Osteocyte (in vitro differentiated cells): ENCODE measurements at regions not wholly inside any gene's neighbourhood (a gene's known extent, or its start where the extent isn't known, plus 50 kb on each side); places are given as distances from the start of the nearest gene placed in this dataset.

Source experiments
- DNase-seq: peaks from one replicate; pipeline ENCODE4 v3.0.0; 2021; ENCODE audit warnings: mixed read lengths; ENCODE audit not compliant: unreplicated experiment; ENCODE audit errors: extremely low spot score
- H3K27ac Mint-ChIP-seq: one replicate; pipeline ENCODE4 v1.8.0; 2021; ENCODE audit warnings: mild to moderate bottlenecking, mixed read lengths; ENCODE audit not compliant: unreplicated experiment
- H3K27me3 Mint-ChIP-seq: one replicate; pipeline ENCODE4 v1.8.0; 2021; ENCODE audit warnings: mixed read lengths; ENCODE audit not compliant: unreplicated experiment
- H3K36me3 Mint-ChIP-seq: one replicate; pipeline ENCODE4 v1.8.0; 2021; ENCODE audit warnings: mixed read lengths; ENCODE audit not compliant: unreplicated experiment
- H3K4me1 Mint-ChIP-seq: one replicate; pipeline ENCODE4 v1.8.0; 2021; ENCODE audit warnings: mixed read lengths; ENCODE audit not compliant: unreplicated experiment
- H3K4me3 Mint-ChIP-seq: one replicate; pipeline ENCODE4 v1.8.0; 2021; ENCODE audit warnings: mild to moderate bottlenecking, moderate library complexity, mixed read lengths; ENCODE audit not compliant: unreplicated experiment
- H3K9me3 Mint-ChIP-seq: one replicate; pipeline ENCODE4 v1.8.0; 2021; ENCODE audit warnings: mixed read lengths; ENCODE audit not compliant: unreplicated experiment
- TF ChIP-seq, protein P1 (sequence below): fragments of 200-600 bp; sonication (generic); IDR thresholded peaks from 2 replicates; pipeline ENCODE4 v1.5.0; 2021; ENCODE audit warnings: antibody characterized with exemption, mild to moderate bottlenecking, moderate library complexity

DNA sequence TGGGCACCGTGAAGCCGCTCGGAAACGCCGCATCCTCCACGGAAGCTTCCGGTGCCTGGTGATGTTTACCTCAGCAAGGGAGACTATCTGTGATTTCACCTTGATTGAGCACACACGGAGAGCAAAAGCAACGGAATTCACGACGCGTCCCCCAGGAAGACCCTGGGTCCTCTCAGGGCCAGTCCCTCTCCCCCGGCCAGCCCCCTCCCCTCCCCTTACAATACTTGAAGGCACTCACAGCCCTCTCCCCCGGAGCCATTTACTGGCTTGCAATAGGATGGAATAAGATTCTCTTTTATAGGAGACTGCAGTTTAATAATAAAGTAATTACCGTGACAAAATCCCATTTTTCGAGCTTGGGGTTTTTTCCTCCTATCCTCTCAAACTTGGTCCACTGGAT, 104.7 kb downstream of the ENGASE start:
- TF ChIP-seq, protein P1, sequence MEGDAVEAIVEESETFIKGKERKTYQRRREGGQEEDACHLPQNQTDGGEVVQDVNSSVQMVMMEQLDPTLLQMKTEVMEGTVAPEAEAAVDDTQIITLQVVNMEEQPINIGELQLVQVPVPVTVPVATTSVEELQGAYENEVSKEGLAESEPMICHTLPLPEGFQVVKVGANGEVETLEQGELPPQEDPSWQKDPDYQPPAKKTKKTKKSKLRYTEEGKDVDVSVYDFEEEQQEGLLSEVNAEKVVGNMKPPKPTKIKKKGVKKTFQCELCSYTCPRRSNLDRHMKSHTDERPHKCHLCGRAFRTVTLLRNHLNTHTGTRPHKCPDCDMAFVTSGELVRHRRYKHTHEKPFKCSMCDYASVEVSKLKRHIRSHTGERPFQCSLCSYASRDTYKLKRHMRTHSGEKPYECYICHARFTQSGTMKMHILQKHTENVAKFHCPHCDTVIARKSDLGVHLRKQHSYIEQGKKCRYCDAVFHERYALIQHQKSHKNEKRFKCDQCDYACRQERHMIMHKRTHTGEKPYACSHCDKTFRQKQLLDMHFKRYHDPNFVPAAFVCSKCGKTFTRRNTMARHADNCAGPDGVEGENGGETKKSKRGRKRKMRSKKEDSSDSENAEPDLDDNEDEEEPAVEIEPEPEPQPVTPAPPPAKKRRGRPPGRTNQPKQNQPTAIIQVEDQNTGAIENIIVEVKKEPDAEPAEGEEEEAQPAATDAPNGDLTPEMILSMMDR, result no peak
- Mint-ChIP-seq H3K4me3 (no peak overlapping the region), H3K27me3 (peaks cover 43% of the 10 kb centered on the region), H3K4me1 (peaks cover 6% of the 10 kb centered on the region), H3K9me3 (no peaks in the 10 kb centered on the region), H3K36me3 (no peaks in the 10 kb centered on the region), H3K27ac (no peak overlapping the region)
- no peak for DNase-seq

DNA sequence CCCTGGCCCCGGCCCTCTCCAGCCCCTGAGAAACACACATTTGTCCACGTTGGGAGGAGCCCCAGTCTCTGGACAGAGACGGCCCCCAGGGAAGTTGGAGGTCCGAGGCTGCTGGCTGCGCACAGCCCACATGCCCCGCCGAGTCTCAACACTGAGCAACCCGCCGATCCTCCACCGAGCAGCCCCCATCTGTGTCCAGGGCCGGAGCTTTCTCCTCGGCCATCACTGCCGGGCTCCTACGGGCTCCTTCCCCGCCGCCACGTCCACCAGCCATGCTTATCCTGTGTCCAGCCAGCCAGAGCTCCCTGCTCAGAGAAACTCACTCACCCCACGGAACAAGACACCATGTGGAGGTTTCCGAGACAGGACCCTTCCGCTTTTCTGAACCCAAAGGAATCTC, 103.3 kb downstream of the ENGASE start:
- TF ChIP-seq, protein P1, result no peak
- no peak overlapping the region for H3K27ac Mint-ChIP-seq
- peaks cover 36% of the 10 kb centered on the region for H3K27me3 Mint-ChIP-seq
- no peak overlapping the region for H3K4me3 Mint-ChIP-seq
- peaks cover 2% of the 10 kb centered on the region for H3K4me1 Mint-ChIP-seq
- H3K36me3 Mint-ChIP-seq, result no peaks in the 10 kb centered on the region
- no peaks in the 10 kb centered on the region for H3K9me3 Mint-ChIP-seq
- DNase-seq, result no peak

- no peaks in the 10 kb centered on the region for H3K36me3 Mint-ChIP-seq
- peaks cover 37% of the 10 kb centered on the region for H3K27me3 Mint-ChIP-seq
- TF ChIP-seq, protein P1, result no peak
- DNase-seq, result no peak
- H3K9me3 Mint-ChIP-seq, result no peaks in the 10 kb centered on the region
- H3K4me1 Mint-ChIP-seq, result peaks cover 1% of the 10 kb centered on the region
- no peak overlapping the region for H3K4me3 Mint-ChIP-seq
- no peak overlapping the region for H3K27ac Mint-ChIP-seq
Measured at GRCh38 chr17:79176792-79177601, 102.4 kb downstream of the ENGASE start.

GRCh38 chr17:79174905-79175856, 100.6 kb downstream of the ENGASE start:
- no peaks in the 10 kb centered on the region for H3K4me1 Mint-ChIP-seq
- no peak overlapping the region for H3K27ac Mint-ChIP-seq
- H3K36me3 Mint-ChIP-seq, result no peaks in the 10 kb centered on the region
- no peak overlapping the region for H3K4me3 Mint-ChIP-seq
- H3K9me3 Mint-ChIP-seq, result no peaks in the 10 kb centered on the region
- H3K27me3 Mint-ChIP-seq, result peaks cover 29% of the 10 kb centered on the region
- DNase-seq, result no peak
- TF ChIP-seq, protein P1, result no peak

GRCh38 chr17:79174193-79174765, 99.7 kb downstream of the ENGASE start:
- no peak overlapping the region for H3K27ac Mint-ChIP-seq
- H3K4me1 Mint-ChIP-seq, result no peaks in the 10 kb centered on the region
- H3K9me3 Mint-ChIP-seq, result no peaks in the 10 kb centered on the region
- TF ChIP-seq, protein P1, result no peak
- H3K4me3 Mint-ChIP-seq, result no peak overlapping the region
- DNase-seq, result no peak
- peaks cover 27% of the 10 kb centered on the region for H3K27me3 Mint-ChIP-seq
- no peaks in the 10 kb centered on the region for H3K36me3 Mint-ChIP-seq
